AG09319 (cell line): ENCODE measurements at regions not wholly inside any gene's neighbourhood (a gene's known extent, or its start where the extent isn't known, plus 50 kb on each side); places are given as distances from the start of the nearest gene placed in this dataset.
A peak's percentile ranks its signal among the peaks of the same experiment; 100 is the strongest.

Source experiments
- DNase-seq: peaks from one replicate; pipeline ENCODE4 v3.0.0-alpha.2; 2010; ENCODE audit warnings: low read depth; ENCODE audit errors: extremely low read depth
- TF ChIP-seq, protein P1 (sequence below): IDR thresholded peaks from 2 replicates; pipeline ENCODE4 v1.5.1; 2011; ENCODE audit warnings: low read depth, mild to moderate bottlenecking, inconsistent platforms, low read length, moderate library complexity

DNA sequence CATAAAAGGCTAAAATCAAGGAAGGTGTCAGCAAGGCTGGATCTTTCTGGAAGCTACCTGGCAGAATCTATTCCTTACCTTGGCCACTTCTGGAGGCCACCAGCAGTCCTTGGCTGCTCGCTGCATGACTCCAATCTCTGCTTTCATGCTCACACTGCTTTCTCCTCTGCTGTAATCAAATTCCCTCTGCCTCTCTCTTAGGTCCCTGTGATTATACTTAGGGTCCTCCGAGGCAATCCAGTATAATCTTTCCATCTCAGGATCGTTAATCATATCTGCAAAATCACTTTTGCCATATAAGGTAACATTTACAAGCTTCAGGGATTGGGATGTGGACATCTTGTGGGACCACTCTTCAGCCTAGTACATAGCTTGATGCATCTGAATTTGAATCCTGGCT is 110.7 kb upstream of the IVNS1ABP start:
- no peak for DNase-seq
- TF ChIP-seq, protein P1, sequence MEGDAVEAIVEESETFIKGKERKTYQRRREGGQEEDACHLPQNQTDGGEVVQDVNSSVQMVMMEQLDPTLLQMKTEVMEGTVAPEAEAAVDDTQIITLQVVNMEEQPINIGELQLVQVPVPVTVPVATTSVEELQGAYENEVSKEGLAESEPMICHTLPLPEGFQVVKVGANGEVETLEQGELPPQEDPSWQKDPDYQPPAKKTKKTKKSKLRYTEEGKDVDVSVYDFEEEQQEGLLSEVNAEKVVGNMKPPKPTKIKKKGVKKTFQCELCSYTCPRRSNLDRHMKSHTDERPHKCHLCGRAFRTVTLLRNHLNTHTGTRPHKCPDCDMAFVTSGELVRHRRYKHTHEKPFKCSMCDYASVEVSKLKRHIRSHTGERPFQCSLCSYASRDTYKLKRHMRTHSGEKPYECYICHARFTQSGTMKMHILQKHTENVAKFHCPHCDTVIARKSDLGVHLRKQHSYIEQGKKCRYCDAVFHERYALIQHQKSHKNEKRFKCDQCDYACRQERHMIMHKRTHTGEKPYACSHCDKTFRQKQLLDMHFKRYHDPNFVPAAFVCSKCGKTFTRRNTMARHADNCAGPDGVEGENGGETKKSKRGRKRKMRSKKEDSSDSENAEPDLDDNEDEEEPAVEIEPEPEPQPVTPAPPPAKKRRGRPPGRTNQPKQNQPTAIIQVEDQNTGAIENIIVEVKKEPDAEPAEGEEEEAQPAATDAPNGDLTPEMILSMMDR, result no peak

DNA sequence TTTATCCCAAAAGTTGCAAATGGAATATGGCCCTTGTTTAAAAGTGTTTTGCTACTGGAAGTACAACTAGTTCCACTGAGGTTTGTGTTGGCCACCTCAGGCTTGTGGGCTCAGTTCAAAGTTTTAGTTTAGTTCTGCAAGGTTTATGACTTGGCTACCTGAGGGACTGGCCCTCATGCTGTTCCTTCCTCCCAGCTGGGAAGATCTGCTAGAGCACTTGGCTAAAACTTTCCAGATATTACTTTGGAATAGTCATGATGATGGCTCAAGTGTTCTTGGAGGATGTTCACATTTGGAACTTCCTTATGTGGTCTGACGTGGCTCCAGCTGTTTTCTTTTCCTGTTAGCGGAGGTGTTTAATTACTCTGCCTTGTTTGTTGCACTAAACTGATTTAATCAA is 110.2 kb upstream of the IVNS1ABP start:
- DNase-seq, result no peak
- TF ChIP-seq, protein P1, result no peak

DNA sequence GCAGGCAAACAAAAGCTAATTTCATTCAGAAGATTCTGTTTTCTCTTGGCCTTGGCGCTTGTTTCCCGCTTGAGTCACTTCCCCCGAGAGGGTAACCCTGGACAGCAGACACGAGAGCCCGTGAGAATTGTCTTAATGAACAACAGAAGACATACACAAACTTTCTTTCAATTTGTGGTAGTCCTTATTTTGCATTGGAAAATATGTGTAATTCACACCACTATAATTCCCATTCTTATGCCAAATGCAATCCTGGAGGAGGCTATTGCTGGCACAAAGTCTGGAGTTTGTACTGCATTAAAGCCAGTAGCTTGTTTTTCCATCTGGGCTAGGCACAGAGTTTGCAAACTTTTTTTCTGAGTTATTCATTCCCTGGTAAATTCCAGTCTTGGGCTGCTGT is 109.8 kb upstream of the IVNS1ABP start:
- DNase-seq, result peak; percentile 67

DNA sequence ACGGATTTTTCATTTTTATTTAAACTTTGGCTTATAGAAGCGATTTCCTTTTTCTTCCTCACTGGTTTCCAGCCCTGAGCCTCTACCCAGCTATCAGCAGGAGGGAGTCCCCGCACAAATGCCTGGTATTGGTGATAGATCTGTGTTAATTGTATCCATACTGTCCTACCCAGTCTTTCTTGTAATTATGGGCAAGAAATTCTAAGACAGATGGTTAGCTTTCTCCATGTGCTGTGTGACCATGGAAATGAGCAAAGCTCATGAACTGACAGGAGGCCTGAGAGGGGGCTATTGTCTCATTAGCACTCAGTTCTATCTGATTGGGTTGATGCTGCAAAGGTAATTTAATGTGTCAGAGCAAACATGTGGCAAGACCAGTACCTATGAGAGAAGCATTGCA is 108.1 kb upstream of the IVNS1ABP start:
- DNase-seq, result no peak
- TF ChIP-seq, protein P1, result no peak

More for the DNA sequence above, 109.8 kb upstream of the IVNS1ABP start:
- TF ChIP-seq, protein P1, result peak; percentile 14

DNA sequence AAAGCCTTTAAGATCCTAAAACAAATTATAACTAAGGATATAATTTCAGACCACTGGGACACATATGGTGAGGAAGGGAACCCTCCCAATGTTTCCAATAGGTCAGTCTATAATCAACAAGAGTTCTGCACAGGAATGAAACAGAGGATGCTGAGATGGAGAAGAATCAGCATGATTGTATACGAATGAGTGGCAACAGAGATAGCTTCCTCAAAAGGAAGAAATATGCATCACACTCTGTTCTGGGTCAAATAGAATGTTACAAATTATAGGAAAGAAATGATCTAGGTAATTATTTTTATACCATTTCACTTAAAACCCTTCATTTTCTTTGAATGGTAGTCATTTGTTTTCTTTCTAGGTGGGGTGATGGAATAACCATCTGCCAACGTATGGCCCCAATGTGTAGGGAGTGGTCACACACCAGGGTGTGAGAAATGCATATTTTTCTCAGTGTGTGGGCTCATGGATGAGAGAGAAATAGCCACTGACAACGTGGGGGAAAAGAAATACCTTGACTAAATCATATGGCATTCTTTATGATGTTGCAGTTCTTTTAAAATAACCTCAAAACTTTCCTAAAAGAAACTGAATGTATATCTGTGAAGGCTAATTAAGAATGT is 104.6 kb upstream of the IVNS1ABP start:
- no peak for DNase-seq
- TF ChIP-seq, protein P1, result no peak

DNA sequence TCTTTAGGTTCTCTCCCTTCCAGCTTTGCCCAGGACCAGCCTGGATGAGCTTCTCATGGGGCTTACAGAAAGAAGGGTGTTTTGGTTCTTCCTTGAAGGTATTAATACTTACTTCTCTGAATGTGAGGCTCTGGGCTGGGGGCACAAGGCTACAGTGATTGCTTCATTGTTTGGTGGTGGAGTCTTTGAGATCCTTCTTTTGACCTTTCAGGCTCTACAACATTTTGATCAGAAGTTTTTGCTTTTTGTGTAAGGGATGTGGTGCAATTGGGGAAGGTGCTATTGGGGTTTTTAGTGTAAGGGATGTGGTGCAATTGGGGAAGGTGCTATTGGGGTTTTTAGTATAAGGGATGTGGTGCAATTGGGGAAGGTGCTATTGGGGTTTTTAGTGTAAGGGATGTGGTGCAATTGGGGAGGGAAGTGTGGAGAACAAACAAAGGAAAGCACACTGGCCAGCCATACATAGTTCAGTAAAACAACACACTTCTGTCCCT is 103.6 kb upstream of the IVNS1ABP start:
- TF ChIP-seq, protein P1, result no peak
- no peak for DNase-seq

DNA sequence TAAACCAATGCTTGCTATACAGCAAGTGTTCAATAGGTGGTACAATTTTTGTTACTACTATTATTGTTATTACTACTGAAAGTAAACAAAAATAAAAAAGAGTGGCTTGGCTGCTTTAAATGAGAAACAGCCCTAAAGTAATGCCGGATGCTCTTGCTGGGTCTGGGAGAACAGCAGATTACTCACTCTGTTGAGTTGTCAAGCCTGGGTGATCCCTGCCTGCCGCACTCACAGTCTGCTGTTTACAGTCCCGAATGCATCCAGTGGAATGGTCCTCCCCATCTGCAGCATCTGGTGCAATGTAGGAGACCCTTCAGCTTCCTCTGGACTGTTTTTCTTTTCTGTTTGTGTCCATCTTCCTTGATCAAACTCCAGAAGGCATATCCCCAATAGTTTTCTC is 102.7 kb upstream of the IVNS1ABP start:
- TF ChIP-seq, protein P1, result no peak
- no peak for DNase-seq
